Testis (tissue), 2 donors: ENCODE measurements at regions not wholly inside any gene's neighbourhood (a gene's known extent, or its start where the extent isn't known, plus 50 kb on each side); places are given as distances from the start of the nearest gene placed in this dataset.

ENCODE experiments used
- DNase-seq: peaks from one replicate; pipeline ENCODE4 v3.0.0-alpha.2; 2019
- H3K27ac ChIP-seq, 2 donors: fragments of 200-600 bp; sonication (generic); one replicate each; pipeline ENCODE4 v1.5.1; 2019
- H3K27me3 ChIP-seq: fragments of 200-600 bp; sonication (generic); one replicate; pipeline ENCODE4 v1.5.1; 2019
- H3K36me3 ChIP-seq: fragments of 200-600 bp; sonication (generic); one replicate; pipeline ENCODE4 v1.5.1; 2017; ENCODE audit warnings: low read depth; ENCODE audit errors: missing control alignments
- H3K4me1 ChIP-seq: fragments of 200-600 bp; sonication (generic); one replicate; pipeline ENCODE4 v1.5.1; 2019
- H3K4me3 ChIP-seq, 2 donors: fragments of 200-600 bp; sonication (generic); one replicate each; pipeline ENCODE4 v1.5.1; 2017 to 2019
- H3K9me3 ChIP-seq: fragments of 200-600 bp; sonication (generic); one replicate; pipeline ENCODE4 v1.5.1; 2017
- CTCF ChIP-seq, 3 experiments: fragments of 450-650 bp in 2 of 3; fragments of 200-600 bp in 1 of 3; sonication (generic) in 1 of 3; IDR thresholded peaks; one replicate each; pipeline ENCODE4 v1.5.1; 2016 to 2019; ENCODE audit warnings: antibody characterized with exemption in 3 of 3, mild to moderate bottlenecking in 2 of 3, moderate library complexity in 1 of 3
- POLR2A ChIP-seq: fragments of 450-650 bp; IDR thresholded peaks from one replicate; pipeline ENCODE4 v1.6.1; 2017; ENCODE audit warnings: antibody characterized with exemption, mild to moderate bottlenecking, moderate library complexity
- WGBS, 2 donors: methylation state at CpG; one replicate each; pipeline ENCODE4 v1.1.5; 2018; 5-methylcytosine and 5-hydroxymethylcytosine counted together
- intact Hi-C: fragments of 100-400 bp; cut with DNase I; formaldehyde crosslinking; loops from one replicate; pipeline ENCODE4 v1.15.1; 2023; ENCODE audit warnings: low total_unique reads

- Histone ChIP-seq H3K4me3 (no peak overlapping the region), H3K9me3 (no peaks in the 10 kb centered on the region), H3K27me3 (no peaks in the 10 kb centered on the region), H3K27ac (no peak overlapping the region), H3K36me3 (no peaks in the 10 kb centered on the region), H3K4me1 (no peaks in the 10 kb centered on the region)
- 76 to 88% methylated on average over 4 of the region's 4 CpGs for WGBS, 2 donors
- no peak for DNase-seq
- intact Hi-C loops: no loop called here
- TF ChIP-seq POLR2A: no peak
- TF ChIP-seq CTCF (IDR thresholded peaks at IDR 0.05): no peak
These were observed 1057.2 kb downstream of the NAALADL2 start for GRCh38 chr3:175916191-175916934.

- intact Hi-C loops: no loop called here
- DNase-seq: no peak
- H3K4me3 ChIP-seq: no peak overlapping the region
- H3K4me1 ChIP-seq: no peaks in the 10 kb centered on the region
- TF ChIP-seq CTCF (IDR thresholded peaks at IDR 0.05): no peak
- no peak for TF ChIP-seq POLR2A
- H3K36me3 ChIP-seq: no peaks in the 10 kb centered on the region
- H3K27me3 ChIP-seq: no peaks in the 10 kb centered on the region
- no peak overlapping the region for H3K27ac ChIP-seq
- no peaks in the 10 kb centered on the region for H3K9me3 ChIP-seq
These were observed 1055.7 kb downstream of the NAALADL2 start for GRCh38 chr3:175914785-175915184.

- Histone ChIP-seq H3K9me3 (no peaks in the 10 kb centered on the region), H3K4me3 (no peak overlapping the region), H3K36me3 (no peaks in the 10 kb centered on the region), H3K4me1 (no peaks in the 10 kb centered on the region), H3K27ac (no peak overlapping the region), H3K27me3 (no peaks in the 10 kb centered on the region)
- intact Hi-C loops: no loop called here
- TF ChIP-seq POLR2A (no peak), CTCF (IDR thresholded peaks at IDR 0.05) (no peak)
- DNase-seq: no peak
- WGBS, 2 donors: 74 to 75% methylated on average over 3 of the region's 3 CpGs
These were observed 1054.2 kb downstream of the NAALADL2 start for GRCh38 chr3:175913286-175913685.

GRCh38 chr3:175911937-175912336 lies 1052.8 kb downstream of the NAALADL2 start:
- TF ChIP-seq CTCF (IDR thresholded peaks at IDR 0.05) (no peak), POLR2A (no peak)
- Histone ChIP-seq H3K4me3 (no peak overlapping the region), H3K36me3 (no peaks in the 10 kb centered on the region), H3K9me3 (no peaks in the 10 kb centered on the region), H3K27ac (no peak overlapping the region), H3K27me3 (no peaks in the 10 kb centered on the region), H3K4me1 (no peaks in the 10 kb centered on the region)
- intact Hi-C loops: no loop called here
- 81 to 96% methylated on average over 1 of the region's 1 CpG for WGBS, 2 donors
- no peak for DNase-seq

- Histone ChIP-seq H3K36me3 (no peaks in the 10 kb centered on the region), H3K9me3 (no peaks in the 10 kb centered on the region), H3K27me3 (no peaks in the 10 kb centered on the region), H3K27ac (no peak overlapping the region), H3K4me3 (no peak overlapping the region), H3K4me1 (no peaks in the 10 kb centered on the region)
- intact Hi-C loops: no loop called here
- 74 to 80% methylated on average over 1 of the region's 1 CpG for WGBS, 2 donors
- no peak for DNase-seq
- no peak for TF ChIP-seq POLR2A
- no peak for TF ChIP-seq CTCF (IDR thresholded peaks at IDR 0.05)
These were observed 1043.1 kb downstream of the NAALADL2 start for GRCh38 chr3:175902226-175902625.
